SH-SY5Y (cell line): ENCODE measurements at regions not wholly inside any gene's neighbourhood (a gene's known extent, or its start where the extent isn't known, plus 50 kb on each side); places are given as distances from the start of the nearest gene placed in this dataset.

Experiments
- GATA2 ChIP-seq: IDR thresholded peaks from 2 replicates; pipeline ENCODE4 v1.6.1; 2011; ENCODE audit warnings: mild to moderate bottlenecking, low read depth, low read length
- GATA3 ChIP-seq: IDR thresholded peaks from 2 replicates; pipeline ENCODE4 v1.6.1; 2011; ENCODE audit warnings: low read depth, mild to moderate bottlenecking, low read length, moderate library complexity

- no peak for TF ChIP-seq GATA2
- TF ChIP-seq GATA3 = no peak
These were observed 812.9 kb downstream of the REEP3 start for GRCh38 chr10:64334084-64334483.
